Activated T-cell treated with anti-CD3 and anti-CD28 coated beads for 24 hours (primary cell): ENCODE measurements at regions not wholly inside any gene's neighbourhood (a gene's known extent, or its start where the extent isn't known, plus 50 kb on each side); places are given as distances from the start of the nearest gene placed in this dataset.

Experiments used
- DNase-seq: peaks from one replicate; pipeline ENCODE4 v3.0.0-alpha.2; 2020; ENCODE audit warnings: low read depth

DNA sequence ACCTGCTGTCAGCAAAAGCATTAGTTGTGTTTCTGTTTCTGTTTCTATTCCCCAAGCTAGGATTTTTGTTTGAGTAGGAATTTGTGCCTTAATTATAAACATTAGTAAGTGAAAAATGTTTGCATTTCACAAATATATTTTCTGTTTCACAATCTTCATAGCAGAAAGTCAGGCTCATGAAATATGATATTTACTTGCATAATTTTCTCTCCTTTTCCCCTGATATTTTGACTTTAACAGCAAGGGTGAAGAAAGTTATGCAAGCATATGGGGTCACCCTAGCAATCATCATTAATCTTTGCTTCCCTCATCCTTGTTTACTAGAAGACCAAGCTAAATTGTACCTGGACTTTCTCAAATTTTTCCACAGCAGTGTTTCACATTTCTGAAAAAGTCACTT is 140.3 kb upstream of the SEMA6D start:
- DNase-seq = no peak

DNA sequence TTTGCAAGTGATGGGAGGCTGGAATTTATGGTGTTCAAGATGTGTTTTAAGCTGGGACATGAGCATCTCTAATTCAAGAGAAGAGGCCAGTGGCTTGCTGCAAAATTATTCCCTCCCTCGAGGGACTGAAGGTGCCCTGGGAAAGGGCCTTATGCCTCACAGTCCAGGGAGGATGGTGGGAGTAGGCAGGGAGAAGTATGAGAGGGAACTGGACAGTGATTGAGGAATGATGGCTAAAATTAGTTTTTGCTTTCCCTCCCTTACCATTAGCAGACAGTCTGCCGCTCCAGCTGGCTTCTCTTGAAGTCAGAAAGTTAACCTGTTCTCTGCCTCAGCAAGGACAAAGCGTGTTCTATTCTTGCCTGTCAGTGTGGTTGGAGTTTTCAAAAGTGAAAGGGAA is 139.8 kb upstream of the SEMA6D start:
- no peak for DNase-seq

DNA sequence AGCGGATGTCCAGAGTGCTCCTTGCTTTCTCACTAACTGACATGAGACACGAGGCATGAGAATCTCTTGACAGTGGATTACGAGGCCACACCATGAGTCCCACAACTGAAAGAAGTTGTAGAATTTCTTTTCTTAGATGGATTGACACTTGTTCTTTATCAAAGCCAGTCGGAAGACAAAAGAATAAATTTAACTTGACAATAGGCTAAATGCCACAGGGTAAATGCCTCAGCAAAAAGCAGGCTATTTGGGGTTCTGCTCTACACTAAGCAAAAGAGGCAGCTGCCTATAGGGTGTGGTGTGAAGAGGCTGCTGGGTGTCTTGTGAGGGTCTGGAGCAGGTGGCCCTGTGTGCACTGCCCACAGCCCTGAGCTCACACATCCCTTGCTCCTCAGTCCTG is 135.1 kb upstream of the SEMA6D start:
- no peak for DNase-seq

DNA sequence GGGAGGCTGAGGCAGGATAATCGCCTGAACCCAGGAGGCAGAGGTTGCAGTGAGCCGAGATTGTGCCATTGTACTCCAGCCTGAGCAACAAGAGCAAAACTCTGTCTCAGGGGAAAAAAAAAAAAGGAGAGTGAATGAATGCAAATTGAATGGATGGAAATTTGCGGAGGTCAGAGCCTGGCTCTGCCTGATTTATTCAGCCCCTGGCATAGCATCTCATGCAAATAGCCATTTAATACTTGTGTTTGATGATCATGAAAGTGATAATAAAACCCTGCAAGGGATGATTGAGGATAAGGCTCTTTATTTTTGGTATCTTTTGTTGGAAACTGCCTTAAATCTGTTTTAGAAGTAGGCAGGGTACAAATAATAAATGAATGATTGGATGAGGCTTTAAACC is 133.0 kb upstream of the SEMA6D start:
- no peak for DNase-seq

DNA sequence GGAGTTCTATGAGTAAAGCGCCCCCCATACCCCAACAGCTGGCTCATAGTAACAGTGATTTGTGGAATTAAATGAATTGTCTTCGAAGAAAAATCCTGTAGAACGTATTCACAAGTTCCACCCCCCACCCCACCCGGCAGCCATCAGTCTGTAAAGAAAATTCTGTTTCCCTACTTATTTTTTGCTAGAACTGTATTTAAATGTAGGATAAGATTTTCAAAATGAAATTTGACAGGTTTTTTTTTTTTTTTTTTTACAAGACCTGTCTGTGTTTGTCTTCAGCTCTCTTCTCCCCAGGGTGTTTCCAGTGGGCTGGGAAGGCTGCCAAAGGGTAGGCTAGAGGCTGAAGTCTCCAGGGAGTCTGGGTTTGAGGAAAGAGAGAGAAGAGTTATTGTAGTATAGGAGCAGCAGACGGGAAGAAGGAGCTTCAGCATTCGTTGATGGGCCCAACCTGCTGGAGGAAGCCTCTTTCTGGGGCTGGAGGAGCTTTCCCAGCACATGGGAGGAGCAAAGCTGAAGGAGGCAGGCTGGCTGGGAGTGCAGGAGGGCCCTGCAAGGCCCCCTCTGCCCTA is 130.6 kb upstream of the SEMA6D start:
- no peak for DNase-seq

DNA sequence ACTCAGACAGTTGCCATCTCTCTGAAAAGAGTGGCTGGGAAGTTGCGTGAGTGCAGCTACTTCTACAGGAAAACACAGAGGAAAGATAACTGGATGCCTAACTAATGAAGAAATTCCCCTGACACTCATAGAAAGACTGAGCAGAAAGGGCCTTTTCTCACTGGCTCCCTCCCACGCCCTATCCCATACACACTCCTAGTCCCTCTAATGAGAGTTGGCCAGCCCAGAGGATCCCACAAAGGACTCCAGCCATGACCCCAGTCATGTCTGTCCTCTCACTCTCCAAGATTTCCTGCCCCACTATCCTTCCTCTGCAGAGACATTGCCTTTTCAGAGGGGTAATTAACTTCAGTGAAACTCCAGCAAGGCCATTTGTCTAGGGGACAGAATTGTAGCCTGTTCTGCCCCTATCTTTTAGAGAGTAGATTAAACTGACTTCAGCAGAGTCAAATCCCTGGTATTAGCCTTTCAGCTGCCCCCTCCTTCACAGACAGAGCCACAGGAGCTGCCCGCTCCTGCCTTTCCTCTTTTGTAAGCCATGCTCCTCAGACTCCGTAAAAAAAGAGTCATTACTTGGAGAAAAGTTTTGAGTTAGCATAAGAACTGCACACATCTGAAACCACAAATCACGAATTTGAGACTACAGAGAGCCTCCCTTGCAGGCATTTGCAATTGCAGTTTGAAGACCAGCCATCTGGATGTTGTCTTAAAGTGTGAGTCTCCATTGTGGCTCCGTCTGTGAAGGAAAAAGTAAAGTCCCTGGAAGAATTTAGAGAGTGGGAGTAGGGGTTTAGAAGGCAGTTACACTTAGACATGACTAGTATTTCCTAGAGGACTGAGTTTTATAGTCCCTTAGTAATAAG is 129.1 kb upstream of the SEMA6D start:
- DNase-seq = no peak

DNA sequence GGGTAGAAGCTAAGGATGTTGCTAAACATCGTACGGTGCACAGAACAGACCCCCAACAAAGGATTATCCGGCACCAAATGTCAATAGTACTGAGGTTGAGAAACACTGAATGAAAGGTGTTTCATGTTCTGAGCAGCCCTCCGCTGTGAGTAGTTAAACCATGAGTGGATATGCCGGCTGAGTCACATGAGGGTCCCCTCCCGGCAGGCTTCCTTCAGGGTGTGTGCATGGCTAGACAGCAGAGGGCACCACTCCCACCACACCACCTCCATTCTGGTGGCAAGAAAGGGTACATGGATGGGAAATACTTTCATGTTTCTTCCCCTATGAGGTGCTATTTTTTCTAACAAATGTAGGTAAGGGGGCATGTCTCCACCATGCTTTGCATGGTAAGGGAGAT is 128.3 kb upstream of the SEMA6D start:
- DNase-seq = no peak

DNA sequence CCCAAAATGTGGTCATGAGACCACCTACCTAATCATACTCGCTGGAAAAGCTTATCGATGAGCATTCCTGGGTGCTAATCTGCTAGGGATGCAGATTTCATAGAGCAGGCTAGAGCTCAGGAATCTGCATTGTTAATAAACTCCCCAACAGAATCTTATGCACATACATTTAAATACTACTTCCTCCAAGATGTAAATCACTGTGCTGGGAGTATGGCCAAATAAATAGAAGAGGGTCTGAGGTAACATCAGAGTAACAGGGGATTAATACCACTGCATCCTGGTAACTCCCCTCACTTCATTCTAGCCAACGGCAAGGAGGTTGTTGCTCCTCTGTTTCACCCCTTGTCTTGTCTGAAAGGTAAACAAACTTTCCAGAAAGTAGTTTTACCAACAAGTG is 118.3 kb upstream of the SEMA6D start:
- no peak for DNase-seq

DNA sequence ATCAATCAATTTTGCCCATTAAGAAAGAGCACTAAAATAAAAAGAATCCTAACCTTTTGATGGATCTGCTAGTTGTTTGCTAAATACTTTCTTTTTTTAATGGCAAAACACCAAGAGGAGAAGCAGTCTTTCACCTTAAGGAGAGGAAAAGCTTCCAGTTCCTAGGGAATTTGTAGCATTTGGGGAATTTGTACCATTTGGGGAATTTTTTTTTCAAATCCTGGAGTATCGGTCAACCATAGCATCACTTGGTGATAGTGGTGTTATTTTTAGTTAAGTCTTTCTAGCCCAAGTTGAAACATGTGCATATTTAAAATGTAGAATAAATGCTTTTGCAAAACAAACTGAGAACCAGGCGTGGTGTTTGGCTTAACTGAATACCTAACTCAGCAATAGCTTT is 117.5 kb upstream of the SEMA6D start:
- no peak for DNase-seq

DNA sequence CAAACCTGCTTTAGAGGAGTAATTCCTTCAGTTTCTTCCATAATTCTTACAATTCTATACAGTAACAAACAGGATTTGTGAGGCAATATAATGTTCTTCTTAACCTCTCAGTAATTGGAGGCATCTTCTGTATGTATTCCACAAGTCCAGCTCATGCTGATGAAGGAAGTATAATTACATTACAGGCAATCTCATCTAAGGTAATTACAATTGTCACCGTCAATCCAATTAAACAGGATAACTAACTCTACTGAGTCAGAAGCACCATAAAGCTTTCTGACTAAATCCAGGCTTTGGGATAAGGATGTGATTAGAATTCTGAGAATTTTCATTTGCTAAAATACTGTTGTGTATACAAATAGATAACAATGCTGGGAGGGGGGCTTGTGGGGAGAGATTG is 115.2 kb upstream of the SEMA6D start:
- no peak for DNase-seq

DNA sequence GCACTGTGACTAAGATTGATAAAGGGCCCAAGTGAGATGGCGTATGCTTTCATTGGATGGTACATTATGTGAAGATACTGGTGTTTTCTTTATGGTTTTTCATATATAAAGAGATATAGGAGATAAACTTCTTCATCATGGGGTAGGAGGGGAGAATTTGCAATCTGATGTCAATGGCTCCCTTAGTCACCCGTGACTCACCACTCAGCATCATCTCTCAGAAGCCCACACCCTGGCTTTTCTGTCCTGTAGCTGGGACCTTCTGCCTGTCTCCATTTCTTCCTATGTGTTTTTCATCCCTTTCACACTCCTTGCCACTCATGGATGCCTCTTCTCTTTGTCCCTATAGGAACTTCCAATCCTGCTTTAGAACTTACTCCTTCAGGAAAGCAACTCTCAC is 114.3 kb upstream of the SEMA6D start:
- DNase-seq = no peak

DNA sequence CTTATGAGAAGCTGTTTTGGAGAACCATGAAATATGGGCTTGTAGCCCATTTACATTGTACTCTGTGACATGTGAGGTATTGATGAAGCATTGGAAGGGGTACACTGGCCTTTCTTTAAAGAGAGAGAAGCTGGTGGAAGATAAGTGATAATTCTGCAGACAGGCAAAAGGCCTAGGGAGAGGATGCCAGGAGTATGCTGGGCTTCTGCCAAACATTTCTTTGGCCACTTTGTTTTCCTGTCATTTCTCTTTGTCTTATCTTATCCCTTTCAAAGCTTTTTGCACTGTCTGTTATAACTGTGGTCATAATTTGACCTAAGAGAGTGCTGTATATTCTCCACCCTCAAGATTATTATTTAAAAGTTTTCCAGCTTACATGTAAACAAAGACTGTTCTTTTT is 109.6 kb upstream of the SEMA6D start:
- DNase-seq = no peak

DNA sequence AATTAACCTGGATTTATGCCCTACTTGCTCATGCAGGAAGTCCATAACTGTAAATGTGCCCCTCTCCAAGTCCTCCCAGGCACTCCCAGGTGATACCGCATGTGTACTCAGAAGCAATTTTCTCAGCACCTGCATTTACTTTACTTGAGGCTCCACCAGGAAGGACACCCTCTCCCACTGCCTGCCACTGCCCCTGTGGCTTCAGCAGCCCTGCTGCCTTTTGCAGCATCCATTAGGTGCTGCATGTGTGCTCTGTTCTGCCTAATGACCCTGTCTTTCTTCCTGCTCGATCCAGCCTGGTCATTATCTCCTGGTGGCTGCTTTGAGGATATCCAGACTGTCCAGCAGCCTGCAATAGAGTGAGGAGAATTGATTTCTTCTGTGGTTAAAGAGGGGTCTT is 107.6 kb upstream of the SEMA6D start:
- DNase-seq = no peak

DNA sequence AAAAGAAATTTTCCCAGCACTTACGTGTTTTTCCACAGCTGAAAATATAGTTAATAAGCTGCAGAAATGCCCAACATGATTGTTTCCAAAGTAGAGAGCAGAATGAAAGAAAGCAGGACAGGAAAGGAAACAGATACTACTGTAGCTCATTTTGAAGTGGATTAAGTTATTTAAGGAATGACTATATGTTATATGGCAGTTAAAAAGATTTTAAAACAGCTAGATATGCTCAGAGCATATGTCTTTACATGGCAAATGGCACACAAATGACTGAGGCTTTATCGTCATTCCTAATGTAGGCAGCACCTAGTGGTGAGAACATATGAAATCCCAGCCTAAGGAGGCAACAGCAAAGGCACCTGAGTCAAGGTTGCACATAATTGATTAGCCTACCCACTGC is 106.6 kb upstream of the SEMA6D start:
- no peak for DNase-seq

DNA sequence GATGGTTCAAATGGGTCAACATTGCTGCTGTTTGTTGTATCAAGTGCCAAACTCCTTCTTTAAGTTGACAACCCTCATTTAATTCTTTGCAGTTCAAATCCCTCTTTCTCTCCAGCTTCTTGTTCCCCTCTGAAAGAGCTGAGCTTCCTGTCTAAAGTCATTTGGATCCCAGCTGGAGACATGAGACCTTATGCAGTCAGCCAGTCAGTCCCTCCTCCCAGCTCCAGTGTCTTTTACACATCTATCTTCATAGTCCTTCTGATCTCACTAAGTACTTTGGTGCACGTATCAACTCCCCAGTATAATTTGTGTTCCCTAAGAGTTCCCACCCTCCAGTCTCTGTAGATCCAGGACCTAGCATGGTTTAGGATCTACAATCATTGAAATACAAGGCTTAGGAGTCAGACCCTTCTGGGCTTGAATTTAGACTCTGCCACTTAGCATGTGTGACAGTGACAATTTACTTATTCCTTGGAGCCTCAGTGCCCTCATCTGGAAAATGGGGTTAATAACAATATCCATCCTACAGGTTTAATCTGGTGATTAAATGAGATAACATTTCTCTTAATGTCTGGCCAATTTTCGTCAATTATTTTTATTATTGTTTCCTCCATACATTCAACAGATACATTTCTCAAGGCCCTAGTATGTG is 102.8 kb upstream of the SEMA6D start:
- DNase-seq = no peak

DNA sequence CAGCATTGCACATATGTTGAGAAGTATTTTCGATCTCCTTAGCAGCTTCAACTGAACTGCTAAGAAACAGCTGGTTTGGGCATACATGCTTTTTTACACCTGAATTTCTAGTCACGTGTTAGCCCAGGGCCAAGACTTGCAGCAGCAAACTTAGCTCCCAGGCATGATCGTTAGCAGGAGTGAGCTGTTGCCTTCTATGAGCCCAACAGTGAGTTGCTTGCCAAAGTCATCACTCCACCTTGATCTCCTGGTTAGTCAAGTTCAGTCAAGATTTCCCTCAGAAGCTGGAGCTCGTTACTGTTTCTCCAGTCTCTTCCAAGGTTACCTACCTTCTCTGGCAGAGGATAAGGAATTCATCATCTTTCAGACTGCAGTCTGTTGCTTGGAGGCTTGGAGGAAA is 100.4 kb upstream of the SEMA6D start:
- no peak for DNase-seq

DNA sequence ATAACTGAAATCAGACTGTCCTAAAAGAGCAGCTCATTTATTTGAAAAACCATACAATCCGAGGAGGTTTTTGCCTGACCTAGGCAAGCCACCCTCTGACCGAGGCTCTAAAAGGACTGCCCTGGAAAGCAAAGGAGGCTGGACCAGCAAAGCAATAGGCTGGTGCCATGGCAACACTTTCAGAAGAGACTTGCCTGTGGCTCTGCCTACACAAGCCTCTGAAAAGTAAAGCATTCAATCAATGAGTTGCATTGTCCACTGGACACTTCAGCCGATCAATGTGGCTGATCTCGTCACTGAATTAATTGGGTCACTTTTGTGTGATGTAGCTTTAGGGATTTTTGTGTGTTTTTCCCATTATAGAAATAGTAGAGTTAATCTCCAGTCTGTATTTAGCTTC is 99.1 kb upstream of the SEMA6D start:
- DNase-seq = no peak

DNA sequence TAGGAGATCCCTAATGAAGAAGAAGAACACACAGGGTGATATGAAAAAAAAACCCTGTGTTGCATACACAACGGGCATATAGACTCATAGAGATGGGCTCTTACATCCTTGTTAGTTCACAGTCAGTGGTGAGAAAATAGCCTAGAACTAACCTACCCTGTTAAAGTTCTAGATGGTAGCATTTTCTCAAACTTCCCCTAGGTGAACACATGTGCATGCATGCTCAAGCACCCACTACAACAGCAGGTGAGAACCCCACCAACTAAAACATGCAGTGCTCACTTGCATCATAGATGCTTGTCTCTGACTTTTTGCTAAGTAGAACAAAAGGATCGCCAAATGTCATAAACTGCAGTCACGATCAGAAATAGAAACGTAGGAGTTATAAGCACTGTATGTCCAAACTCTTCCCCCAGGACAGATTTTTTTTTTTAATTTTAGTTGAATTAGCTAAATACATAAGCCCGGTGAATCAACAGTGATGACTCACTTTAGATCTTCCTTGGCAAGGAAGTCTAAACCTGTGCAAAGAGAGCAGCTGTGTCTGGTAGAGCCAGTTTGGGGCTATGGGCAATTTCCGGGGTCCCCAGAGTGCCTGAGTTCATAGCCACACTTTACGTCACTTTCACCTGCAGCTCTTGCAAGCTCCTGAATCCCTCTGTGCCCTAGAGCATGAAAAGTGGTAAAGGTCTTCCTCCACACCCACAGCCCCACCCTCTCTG is 96.2 kb upstream of the SEMA6D start:
- no peak for DNase-seq

DNA sequence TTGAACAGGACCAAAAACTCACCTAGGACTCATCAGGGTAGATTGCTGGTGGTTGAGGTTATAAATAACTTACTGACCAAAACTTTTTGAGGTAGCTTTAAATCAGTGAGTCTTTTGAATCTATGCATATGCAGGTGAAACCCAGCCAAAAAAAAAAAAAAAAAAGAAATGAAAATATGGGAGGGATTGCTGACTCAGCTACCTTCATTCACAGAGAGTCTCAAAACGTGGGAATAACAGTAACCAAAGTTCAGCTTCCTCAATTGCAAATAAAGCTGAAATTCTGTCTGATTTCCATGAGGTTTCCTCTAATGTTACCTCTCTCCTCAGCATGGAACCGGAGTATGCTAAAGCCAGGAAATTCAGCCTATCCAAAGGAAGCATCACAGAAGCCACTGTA is 95.2 kb upstream of the SEMA6D start:
- no peak for DNase-seq

DNA sequence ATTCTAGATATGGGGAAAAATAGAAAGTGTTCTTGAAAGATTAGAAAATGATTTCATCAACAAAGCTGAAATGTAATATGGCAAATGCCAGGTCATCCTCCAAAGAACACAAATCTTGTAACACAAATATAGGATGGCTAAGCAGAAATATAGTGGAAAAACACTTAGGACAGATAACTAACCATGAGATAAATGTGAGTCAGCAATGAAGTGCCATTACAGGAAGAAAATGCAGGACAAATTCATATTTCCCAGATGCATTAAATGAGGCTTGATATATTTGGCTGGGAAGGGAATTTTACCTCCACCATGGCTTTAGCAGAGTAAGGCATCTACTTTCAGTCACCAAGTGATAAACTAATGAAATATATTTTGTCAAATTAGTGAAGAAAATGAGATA is 92.8 kb upstream of the SEMA6D start:
- DNase-seq = no peak

DNA sequence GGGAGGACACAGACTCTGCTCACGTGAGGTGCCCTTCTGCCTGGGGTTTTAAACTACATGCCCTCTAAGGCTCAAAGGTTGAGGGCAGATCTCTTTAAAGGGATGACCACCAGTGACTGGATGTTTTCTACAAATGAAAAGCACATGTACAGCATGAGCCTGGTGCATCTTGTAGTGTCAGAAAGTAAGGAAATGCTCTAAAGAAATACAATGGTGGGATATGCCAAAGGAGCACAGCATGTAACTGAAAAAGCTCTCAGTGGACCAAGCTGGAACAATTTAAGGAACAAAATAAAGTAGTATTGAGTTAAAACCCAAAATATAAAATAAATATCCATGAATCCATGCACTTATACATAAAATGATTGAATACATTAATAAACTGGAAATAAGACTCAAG is 78.3 kb upstream of the SEMA6D start:
- DNase-seq = no peak

DNA sequence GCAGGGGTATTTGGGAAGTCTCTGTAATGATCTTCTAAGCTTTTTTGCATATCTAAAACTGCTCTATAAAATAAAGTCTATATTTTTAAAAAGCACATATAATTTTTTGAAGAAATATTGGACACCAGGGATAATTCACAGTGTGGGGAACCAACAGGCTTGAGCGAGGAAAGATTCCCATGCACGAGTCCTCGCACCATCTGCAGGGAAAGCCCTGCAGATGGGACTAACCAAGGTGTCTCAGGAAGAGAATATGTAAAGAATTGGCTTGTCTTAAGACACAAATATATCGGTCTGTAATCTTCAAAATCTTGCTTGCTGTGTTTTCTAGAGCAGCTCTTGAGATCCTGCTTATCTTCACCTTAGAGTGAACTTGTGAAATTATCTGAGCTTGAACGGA is 77.2 kb upstream of the SEMA6D start:
- DNase-seq = no peak

DNA sequence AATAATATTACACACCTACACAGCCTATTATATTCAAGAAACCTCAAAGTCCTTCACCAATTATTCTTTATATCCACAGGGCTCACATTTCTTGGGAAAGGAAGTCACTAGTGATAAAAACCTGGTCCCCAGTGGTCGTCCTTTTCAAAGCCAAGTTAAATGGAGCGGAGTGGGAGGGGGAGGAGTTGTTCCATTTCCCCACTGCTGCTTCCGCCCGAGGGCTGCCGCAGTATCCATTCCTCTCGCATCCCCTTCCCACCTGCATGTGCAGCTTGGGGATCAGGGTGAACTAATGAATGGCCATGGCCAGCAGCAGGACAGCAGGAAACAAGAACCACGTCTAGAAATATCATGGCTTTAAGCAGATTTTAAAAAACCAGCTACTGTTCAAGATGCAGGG is 76.4 kb upstream of the SEMA6D start:
- no peak for DNase-seq
